ENCODE measurements at regions not wholly inside any gene's neighbourhood (a gene's known extent, or its start where the extent isn't known, plus 50 kb on each side); places are given as distances from the start of the nearest gene placed in this dataset.

DNA sequence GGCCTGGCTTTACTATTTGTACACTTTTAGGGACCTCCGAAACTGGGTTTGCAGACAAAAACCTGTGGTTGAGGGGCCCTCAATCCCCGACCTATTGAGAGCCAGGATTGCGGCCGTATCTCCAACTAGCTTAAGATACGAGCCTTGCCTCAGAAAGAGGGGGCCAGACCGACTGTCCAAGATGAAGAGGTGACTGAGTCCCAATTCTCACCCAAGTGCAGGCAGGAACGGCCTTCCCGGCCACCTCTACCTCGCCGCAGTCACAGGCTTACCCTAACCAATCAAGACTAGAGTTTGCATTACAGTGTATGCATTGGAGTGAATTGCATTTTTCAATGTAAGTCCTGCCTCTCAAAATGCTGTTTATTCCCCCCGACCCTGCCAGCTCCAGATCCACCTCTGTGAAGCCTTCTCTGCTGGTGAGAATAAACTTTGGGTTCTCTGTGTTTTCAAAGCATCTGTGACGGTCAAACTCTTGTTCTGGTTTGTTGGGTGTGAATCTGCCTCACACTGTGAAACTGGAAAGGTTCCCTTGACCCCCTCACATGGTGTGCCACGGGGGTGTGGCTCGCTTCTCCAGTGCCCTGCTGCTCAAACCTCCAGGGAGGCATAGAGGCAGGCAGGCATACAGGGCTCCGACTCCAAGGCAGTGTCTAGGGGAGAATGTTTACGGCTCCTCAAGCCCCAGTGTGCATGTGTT, 62.2 kb upstream of the WLS start:
- no peaks in the 10 kb centered on the region for H4K20me1 ChIP-seq (ENCODE audit: control insufficient read depth, insufficient read depth, low read length, poor library complexity, severe bottlenecking)
- H3K4me2 ChIP-seq (replicated peaks; ENCODE audit: low read depth, low read length, poor library complexity, severe bottlenecking) = no peak overlapping the region
- H3K4me1 ChIP-seq (ENCODE audit: control insufficient read depth in 2 of 2, insufficient read depth in 2 of 2, low read length in 2 of 2) = no peaks in the 10 kb centered on the region
- H3K4me1 Mint-ChIP-seq = no peaks in the 10 kb centered on the region
- WGBS (ENCODE audit: insufficient coverage) = 94% methylated on average over 11 of the region's 16 CpGs
- no peaks in the 10 kb centered on the region for H3K79me2 ChIP-seq (ENCODE audit: control insufficient read depth, insufficient read depth, low read length)
- ChIA-PET CTCF (no interaction called here), POLR2A (no interaction called here)
- peaks cover 21% of the 10 kb centered on the region for H3K27me3 Mint-ChIP-seq
- no peak overlapping the region for H2AFZ ChIP-seq (ENCODE audit: insufficient read depth, low read depth, low read length, poor library complexity, severe bottlenecking)
- intact Hi-C loops (cut with micrococcal nuclease) = no loop called here
- DNase-seq (no peak), ATAC-seq (ENCODE audit: low read depth) (no peak)
- no peak overlapping the region for H3K9ac ChIP-seq (ENCODE audit: low read length)
- no peak for TF ChIP-seq EZH2 (IDR thresholded peaks at IDR 0.05; ENCODE audit: borderline replicate concordance, insufficient read depth, low read depth, low read length, poor library complexity, severe bottlenecking)
- TF ChIP-seq, protein P1, sequence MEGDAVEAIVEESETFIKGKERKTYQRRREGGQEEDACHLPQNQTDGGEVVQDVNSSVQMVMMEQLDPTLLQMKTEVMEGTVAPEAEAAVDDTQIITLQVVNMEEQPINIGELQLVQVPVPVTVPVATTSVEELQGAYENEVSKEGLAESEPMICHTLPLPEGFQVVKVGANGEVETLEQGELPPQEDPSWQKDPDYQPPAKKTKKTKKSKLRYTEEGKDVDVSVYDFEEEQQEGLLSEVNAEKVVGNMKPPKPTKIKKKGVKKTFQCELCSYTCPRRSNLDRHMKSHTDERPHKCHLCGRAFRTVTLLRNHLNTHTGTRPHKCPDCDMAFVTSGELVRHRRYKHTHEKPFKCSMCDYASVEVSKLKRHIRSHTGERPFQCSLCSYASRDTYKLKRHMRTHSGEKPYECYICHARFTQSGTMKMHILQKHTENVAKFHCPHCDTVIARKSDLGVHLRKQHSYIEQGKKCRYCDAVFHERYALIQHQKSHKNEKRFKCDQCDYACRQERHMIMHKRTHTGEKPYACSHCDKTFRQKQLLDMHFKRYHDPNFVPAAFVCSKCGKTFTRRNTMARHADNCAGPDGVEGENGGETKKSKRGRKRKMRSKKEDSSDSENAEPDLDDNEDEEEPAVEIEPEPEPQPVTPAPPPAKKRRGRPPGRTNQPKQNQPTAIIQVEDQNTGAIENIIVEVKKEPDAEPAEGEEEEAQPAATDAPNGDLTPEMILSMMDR (IDR thresholded peaks at IDR 0.05) = no peak
- no peaks in the 10 kb centered on the region for H3K36me3 ChIP-seq (replicated peaks in 1 of 2; ENCODE audit: control extremely low read depth in 1 of 2, control insufficient read depth in 1 of 2, extremely low read depth in 1 of 2, insufficient read depth in 2 of 2, low read length in 1 of 2)
- H3K27me3 ChIP-seq (replicated peaks in 1 of 4; ENCODE audit: control extremely low read depth in 1 of 4, control insufficient read depth in 3 of 4, insufficient read depth in 4 of 4, low read length in 3 of 4) = peaks cover 0 to 7% (median 1%) of the 10 kb centered on the region in 4 experiments
- H3K9me3 Mint-ChIP-seq (ENCODE audit: insufficient read depth) = no peaks in the 10 kb centered on the region
- no peak overlapping the region for H3K4me3 ChIP-seq (ENCODE audit: control extremely low read depth in 1 of 5, extremely low read depth in 1 of 5, insufficient read depth in 1 of 5, low read depth in 2 of 5, low read length in 4 of 5)
- no peak overlapping the region for H3K27ac ChIP-seq (ENCODE audit: low read length in 2 of 2)
- H3K9me3 ChIP-seq (ENCODE audit: control extremely low read depth in 1 of 3, control insufficient read depth in 2 of 3, insufficient read depth in 1 of 3, low read length in 2 of 3) = peaks cover 0 to 4% (median 0%) of the 10 kb centered on the region in 3 donors
- H3K27ac Mint-ChIP-seq = no peak overlapping the region
- no peak overlapping the region for H3K4me3 Mint-ChIP-seq

- Histone ChIP-seq H3K27ac (ENCODE audit: low read length in 2 of 2) (no peak overlapping the region), H4K20me1 (ENCODE audit: control insufficient read depth, insufficient read depth, low read length, poor library complexity, severe bottlenecking) (no peaks in the 10 kb centered on the region), H3K4me3 (ENCODE audit: control extremely low read depth in 1 of 5, extremely low read depth in 1 of 5, insufficient read depth in 1 of 5, low read depth in 2 of 5, low read length in 4 of 5) (no peak overlapping the region), H2AFZ (ENCODE audit: insufficient read depth, low read depth, low read length, poor library complexity, severe bottlenecking) (no peak overlapping the region), H3K4me1 (ENCODE audit: control insufficient read depth in 2 of 2, insufficient read depth in 2 of 2, low read length in 2 of 2) (no peaks in the 10 kb centered on the region), H3K9me3 (ENCODE audit: control extremely low read depth in 1 of 3, control insufficient read depth in 2 of 3, insufficient read depth in 1 of 3, low read length in 2 of 3) (peaks cover 0 to 4% (median 0%) of the 10 kb centered on the region in 3 donors), H3K4me2 (replicated peaks; ENCODE audit: low read depth, low read length, poor library complexity, severe bottlenecking) (no peak overlapping the region), H3K9ac (ENCODE audit: low read length) (no peak overlapping the region), H3K36me3 (replicated peaks in 1 of 2; ENCODE audit: control extremely low read depth in 1 of 2, control insufficient read depth in 1 of 2, extremely low read depth in 1 of 2, insufficient read depth in 2 of 2, low read length in 1 of 2) (no peaks in the 10 kb centered on the region), H3K27me3 (replicated peaks in 1 of 4; ENCODE audit: control extremely low read depth in 1 of 4, control insufficient read depth in 3 of 4, insufficient read depth in 4 of 4, low read length in 3 of 4) (peaks cover 0 to 7% (median 1%) of the 10 kb centered on the region in 4 experiments), H3K79me2 (ENCODE audit: control insufficient read depth, insufficient read depth, low read length) (no peaks in the 10 kb centered on the region)
- ChIA-PET CTCF (no interaction called here), POLR2A (no interaction called here)
- intact Hi-C loops (cut with micrococcal nuclease) = no loop called here
- Mint-ChIP-seq H3K4me1 (no peaks in the 10 kb centered on the region), H3K27me3 (peaks cover 21% of the 10 kb centered on the region), H3K27ac (no peak overlapping the region), H3K9me3 (ENCODE audit: insufficient read depth) (no peaks in the 10 kb centered on the region), H3K4me3 (no peak overlapping the region)
- no peak for ATAC-seq (ENCODE audit: low read depth)
- DNase-seq = no peak
- TF ChIP-seq, protein P1 (IDR thresholded peaks at IDR 0.05) = no peak
- no peak for TF ChIP-seq EZH2 (IDR thresholded peaks at IDR 0.05; ENCODE audit: borderline replicate concordance, insufficient read depth, low read depth, low read length, poor library complexity, severe bottlenecking)
- 62% methylated on average over 16 of the region's 19 CpGs for WGBS (ENCODE audit: insufficient coverage)
Observed at GRCh38 chr1:68293609-68294366, 61.5 kb upstream of the WLS start.

All from B cell (primary cell).